Inflammatory macrophage (primary cell): ENCODE measurements at regions not wholly inside any gene's neighbourhood (a gene's known extent, or its start where the extent isn't known, plus 50 kb on each side); places are given as distances from the start of the nearest gene placed in this dataset.
A peak's percentile ranks its signal among the peaks of the same experiment; 100 is the strongest.

ENCODE experiments used
- DNase-seq, 2 donors: peaks; one replicate each; pipeline ENCODE4 v3.0.0-alpha.2; 2020 to 2022

DNA sequence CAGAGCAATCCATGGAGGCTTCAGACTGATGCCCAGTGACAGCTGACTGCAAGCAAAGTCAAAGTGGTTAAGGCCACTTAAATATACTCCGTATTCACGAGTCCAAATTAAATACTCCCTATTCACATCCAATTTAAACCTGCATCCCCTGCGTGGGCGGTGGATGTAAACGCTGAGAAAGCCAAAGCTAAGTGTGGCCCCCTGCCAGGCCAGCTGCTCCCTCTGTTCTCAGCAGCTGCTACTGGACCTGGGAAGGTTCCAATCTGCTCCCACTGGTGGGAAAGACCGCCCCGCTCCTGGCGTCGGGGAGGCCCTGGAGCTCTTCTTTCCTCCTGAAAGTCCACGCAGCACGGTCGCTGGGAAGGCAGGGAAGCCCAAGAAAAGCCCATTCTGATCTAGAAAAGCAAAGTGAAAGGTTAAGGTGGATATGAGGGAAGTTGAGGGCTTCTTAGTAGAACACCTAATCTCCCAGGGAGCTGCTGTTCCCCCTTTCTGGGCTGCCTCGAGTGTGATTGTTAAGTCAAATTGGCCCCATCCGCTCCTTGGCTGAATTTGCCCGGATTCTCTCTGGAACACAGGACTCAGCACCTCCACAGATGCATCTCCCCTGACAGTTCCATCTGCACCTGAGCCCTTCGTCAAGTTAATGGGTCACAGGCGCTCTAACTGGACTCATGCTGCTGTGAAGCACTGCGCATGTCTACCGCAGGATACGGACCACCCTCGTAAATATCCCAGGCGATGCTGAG lies 205.5 kb downstream of the USP12 start:
- DNase-seq: no peak

GRCh38 chr13:26964278-26965250 lies 204.0 kb upstream of the GPR12 start:
- no peak for DNase-seq

DNA sequence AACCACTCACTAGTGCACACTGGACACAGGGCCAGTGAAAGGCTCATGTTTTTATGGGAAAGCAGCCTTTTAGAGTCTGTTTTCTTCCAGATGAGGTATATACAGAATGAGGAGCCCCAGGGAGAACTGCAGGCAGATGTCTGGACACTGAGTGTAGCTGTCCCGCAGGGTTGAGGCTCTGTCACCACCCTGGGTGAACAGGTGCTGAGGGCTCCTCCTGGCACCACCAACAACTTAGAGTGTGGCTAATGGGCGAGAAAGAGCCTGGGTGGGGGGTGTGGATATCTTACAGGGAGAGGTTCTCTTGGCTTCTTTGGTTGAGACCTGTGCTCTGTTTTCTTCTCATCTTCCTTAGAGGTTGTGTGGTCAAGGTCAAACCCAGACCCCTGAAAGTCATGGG lies 202.1 kb upstream of the GPR12 start:
- DNase-seq: no peak

GRCh38 chr13:26961890-26962615 lies 201.5 kb upstream of the GPR12 start:
- DNase-seq: no peak

DNA sequence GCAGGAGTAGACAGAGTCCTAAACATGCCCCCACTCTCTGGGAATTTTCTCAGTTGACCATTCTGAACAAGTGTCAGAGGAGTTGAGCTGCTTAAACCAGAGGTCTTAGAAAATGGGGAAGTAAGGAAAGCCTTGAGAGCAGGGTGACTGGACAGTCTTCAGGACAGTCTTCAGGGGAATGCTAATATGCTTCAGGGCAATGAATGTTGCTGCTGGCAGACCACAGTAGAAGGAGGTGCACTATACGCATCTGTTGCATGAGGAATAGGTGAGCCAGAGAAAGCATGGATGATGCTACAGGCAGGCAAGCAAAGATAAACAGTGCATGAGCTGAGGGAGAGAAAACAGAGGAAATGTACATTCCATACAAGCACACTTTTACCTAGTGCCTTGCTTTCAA lies 196.6 kb upstream of the GPR12 start:
- DNase-seq: peak in 1 of 2 donors; percentile 14

- no peak for DNase-seq
These were observed 196.0 kb upstream of the GPR12 start for GRCh38 chr13:26956522-26957142.

DNA sequence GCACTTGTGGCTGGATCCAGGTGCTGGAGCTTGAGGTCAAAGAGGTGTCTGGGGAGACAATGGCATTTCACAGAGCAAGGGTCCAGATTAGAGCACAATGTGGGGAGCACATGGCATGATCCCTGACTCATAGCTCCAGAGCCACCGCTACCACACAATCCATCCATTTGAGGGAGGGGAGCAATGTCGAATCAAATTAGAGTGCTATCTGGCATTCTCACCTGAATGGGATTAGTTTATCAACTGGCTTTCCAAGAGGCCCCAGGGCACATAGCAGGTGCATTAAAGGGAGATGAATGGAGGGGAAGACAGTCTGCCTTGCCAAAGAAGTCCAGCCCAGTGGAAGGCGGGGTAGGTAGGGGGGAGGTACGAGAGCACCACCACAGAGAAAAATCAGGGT lies 194.4 kb upstream of the GPR12 start:
- DNase-seq: no peak

DNA sequence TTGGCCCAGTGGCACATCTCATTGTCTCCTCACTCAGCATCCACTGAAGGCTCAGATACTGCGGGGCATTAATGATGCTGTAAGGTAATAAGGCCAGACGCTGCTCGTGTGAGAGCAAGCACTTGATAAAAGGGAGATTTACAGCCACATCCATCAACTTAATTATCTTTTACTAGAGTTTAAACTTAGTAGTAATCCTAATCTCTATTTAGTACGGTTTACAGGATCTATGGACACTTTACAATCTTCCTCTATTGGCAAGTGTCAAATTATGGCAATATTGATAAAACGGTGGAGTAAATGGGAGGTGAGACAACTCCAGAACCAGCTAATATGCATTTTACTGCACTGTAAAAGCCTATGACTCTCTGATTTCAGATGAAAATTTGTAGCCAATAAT lies 192.7 kb upstream of the GPR12 start:
- DNase-seq: no peak

DNA sequence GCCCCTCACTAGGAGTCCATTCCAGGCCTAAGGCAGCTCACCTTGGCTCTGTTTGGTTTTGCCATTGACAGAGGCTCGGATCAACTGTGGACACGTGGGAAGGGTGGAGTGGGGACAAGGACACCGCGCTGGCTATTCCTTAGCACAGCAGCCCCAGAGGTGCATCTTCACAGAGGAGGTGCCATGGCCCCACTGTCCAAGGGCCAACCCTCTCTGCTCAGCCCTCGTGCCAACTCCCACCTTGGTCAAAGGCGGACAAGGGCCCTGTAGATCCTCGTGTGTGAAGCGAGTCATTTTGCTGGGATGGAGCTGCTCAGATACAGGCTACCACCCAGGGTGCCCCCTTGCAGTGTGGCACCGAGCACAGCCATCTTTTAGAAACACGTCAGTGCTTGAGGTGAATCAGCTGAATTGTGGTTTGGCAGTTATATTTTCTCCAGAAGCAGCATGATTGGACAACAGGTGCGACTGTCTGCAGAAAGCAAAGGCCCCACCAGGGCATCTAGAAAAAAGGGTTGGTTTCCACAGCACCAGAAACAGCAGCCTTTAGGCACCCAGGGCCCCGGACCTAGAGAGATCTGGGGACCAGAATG lies 192.1 kb upstream of the GPR12 start:
- DNase-seq: no peak

GRCh38 chr13:26951581-26952177 lies 191.1 kb upstream of the GPR12 start:
- no peak for DNase-seq

DNA sequence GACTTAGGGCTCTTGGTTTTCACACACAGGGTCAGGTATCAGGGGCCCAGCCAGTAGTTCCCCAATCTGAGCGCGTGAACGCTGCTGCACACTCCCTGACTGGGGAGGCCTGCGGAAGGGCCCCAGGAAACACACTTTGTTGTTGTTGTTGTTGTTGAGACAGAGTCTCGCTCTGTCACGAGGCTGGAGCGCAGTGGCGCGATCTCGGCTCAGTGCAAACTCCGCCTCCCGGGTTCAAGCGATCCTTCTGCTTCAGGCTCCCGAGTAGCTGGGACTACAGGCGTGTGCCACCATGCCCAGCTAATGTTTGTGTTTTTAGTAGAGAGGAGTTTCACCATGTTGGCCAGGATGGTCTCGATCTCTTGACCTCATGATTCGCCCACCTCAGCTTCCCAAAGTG lies 190.4 kb upstream of the GPR12 start:
- no peak for DNase-seq

GRCh38 chr13:26950546-26950945 lies 190.0 kb upstream of the GPR12 start:
- no peak for DNase-seq

DNA sequence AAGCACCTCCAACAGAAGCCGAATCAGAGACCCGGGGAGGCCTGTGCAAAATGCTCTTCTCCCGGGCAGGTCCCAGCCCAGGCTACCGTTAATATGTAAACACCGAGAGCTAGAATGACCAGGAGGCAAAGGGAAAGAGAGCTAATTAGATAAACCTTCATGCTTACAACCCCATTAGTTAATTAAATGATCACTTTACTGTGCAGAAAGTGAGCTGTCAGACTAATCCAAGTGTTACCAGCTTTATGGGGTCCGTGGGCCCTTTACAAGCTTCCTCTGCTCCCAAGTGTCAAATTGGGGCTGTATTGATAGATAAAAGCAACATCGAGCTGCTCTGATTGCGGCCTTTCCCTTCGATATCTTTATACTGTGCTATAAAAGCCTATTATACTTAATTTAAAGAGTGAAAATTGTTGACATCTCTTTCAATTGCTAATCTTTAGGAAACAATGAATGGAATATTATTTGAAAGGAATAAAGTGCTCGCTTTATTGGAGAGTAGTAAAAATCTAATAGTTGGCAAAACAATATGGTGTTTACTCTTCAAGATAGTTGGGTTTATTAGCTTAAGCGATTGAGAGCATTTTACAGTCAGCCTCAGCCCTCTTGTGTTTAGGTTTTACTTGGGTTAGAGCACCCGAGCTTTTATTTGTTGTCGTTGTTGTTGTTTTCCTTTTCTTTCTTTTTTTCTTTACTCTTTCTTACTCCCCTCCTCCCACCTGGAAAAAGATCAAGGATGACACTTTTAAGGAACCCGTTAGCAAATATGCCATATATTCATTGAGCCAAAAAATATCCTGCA lies 189.3 kb upstream of the GPR12 start:
- no peak for DNase-seq

DNA sequence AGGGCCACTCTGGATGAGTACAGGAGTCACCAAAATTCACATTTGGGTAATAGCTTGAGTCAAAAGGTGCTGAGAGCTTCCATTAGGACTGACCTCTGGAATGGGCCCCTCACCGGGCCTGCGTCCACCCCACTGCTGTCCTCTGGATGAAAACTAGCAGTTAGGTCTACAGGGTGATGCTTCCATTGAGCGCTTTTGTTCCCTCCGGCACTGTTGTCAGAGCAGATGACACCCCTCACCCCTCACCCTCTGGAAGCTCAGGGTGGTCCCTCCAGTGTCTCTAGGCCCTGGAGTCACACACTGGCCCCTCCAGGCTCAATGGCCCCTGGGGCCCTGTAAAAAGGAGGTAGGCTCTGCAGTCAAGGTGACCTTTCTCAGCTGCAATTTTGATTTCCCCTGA lies 187.8 kb upstream of the GPR12 start:
- no peak for DNase-seq

DNA sequence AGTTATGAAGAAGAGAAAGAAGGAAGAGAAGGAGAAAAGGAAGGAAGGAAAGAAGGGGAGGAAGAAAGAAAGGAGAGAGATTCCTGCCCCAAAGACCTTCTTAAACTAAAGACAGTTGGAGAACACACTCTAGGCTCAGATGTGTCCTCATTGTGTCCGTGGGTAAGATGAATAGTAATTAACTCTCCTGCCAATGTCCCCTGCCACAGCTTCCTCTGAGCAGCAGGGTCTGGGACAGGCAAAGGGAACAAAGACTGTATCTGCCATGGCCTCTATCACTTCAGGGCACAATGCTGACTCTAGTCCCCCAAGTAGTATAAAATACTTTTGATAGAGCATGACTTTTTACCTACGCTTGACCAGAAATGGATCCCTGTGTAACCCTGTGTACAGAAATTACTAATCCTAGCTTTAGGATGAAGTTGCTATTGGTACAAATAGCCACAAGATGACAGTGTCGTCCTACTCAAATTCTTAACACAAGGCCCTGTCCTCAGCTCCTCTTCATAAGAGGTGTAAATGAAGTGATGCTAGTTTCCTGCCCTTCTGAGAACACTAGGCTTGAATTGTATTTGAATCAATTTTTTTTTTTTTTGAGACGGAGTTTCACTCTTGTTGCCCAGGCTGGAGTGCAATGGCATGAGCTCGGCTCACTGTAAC lies 186.2 kb upstream of the GPR12 start:
- peak; percentile 12 to 30 for DNase-seq

- no peak for DNase-seq
These were observed 183.2 kb upstream of the GPR12 start for GRCh38 chr13:26943748-26944147.

DNA sequence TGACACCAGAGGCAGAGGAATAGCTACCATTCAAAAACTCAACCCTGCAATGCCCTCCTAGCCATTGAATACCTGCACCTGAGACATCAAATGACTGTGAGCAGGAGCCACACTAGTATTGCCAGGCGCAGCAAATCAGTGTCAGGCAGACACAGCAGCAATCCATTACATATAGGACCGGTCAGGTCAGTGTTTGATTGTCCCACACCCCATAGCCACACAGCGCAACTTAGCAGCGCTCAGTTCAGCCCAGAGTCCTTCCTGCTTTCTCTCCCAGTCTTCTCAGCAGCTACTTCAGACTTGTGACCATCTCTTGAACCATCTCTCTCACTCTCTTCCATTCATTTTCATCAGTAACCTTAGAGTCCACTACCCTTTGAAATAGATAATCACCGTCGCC lies 181.6 kb upstream of the GPR12 start:
- DNase-seq: no peak

DNA sequence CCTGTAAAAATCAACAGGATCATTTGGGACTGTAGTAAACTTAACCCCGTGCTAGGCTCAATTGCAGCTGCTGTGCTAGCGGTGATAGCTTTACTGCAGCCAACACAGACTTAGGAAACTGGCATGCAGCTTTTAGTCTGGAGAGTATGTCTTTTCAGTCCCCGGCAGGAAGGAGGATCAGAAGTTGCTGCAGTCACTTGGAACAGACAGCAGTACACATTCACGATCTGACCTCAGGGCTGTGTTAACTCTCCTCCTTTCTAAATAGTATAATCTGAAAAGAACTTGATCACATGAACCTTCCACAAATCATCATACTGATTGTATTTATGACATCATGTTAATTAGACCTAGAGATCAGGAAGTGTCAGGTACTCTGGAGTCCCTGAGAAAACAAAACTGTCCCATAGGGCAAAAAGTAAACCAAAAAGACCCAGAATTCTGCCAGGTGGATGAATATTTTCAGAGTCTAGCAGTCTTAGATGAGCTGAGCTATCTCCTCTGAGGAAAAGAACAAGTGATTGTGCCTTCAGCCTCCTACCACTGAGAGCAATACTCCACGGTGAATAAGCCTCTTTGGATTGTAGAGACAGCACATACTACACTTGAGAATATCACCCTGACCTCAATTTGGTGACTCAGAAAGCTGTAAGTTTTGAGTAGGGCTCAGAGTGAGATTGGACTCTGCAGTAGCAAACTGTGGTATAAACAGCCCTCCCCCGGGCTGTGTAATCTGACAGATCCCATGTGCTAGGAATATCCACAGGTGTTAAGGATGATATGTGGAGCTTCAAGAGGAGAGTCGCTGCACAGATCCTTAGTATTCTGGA lies 181.0 kb upstream of the GPR12 start:
- no peak for DNase-seq

GRCh38 chr13:26934096-26934495 lies 173.5 kb upstream of the GPR12 start:
- DNase-seq: no peak

DNA sequence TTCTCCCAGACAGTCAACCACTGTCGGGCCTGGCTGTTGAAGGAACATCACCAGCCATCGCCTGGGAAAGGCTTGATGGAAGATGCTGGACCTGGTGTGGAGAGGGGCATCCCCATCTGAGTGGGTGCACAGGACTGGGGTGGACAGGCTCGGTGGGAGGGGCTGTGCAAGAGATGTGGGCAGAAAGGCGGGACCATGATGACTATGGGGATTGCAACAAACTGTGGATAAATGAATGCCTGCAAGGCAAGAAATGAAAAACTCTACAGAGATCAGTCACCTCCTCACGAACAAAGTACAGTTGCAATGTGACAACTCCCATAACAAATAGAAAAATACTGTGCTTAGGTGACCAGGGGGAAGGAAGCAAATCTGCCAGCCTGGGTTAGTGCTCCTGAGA lies 171.9 kb upstream of the GPR12 start:
- DNase-seq: no peak
